Erythroblast (primary cell): ENCODE measurements at regions not wholly inside any gene's neighbourhood (a gene's known extent, or its start where the extent isn't known, plus 50 kb on each side); places are given as distances from the start of the nearest gene placed in this dataset.

ENCODE experiments used
- GATA1 ChIP-seq: IDR thresholded peaks from 2 replicates; pipeline ENCODE4 v1.6.1; 2011; ENCODE audit warnings: low read depth, mild to moderate bottlenecking, control low read depth, low read length, moderate library complexity
- POLR2A ChIP-seq: IDR thresholded peaks from 2 replicates; pipeline ENCODE4 v1.6.1; 2011; ENCODE audit warnings: mild to moderate bottlenecking, low read length

DNA sequence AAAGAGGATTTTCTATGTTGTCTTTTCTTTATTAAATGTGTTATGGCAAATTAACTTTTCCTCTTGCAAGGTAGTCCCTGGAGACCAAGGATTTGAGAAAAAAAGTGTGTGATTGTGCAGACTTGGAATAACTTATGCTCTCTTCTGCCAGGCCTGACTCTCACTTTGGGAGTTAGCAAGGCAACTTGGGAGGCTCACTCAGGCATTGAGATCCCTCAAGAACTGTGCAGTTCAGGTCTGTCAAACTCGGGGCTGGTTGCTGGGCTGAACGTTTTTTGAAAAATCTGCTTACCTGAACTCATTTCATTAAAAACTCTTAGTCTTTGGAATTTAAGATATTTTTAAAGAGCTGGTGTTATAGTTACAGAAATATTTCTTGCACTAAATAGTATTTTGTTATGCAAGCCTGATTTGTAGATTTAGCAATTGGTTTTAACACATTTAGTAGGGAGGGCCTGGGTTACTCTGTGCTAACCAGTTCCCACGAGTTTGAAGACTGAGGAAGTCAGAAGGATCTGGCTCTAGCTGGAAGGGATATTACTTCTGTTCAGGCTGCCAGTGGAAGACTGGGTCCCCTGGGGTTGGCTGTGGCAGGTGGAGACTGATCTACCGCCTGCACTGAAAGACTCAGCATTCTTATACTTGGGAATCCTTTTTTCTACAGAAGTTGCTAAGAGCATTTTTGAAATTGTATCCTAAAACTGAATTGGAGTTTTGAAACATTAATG is 150.4 kb upstream of the PCSK5 start:
- TF ChIP-seq POLR2A = no peak
- TF ChIP-seq GATA1 = no peak
